GM12878 (cell line): ENCODE measurements at regions not wholly inside any gene's neighbourhood (a gene's known extent, or its start where the extent isn't known, plus 50 kb on each side); places are given as distances from the start of the nearest gene placed in this dataset.

Source experiments
- ATAC-seq: fragments of 200-7000 bp; cut with Tn5 transposase; 3 replicates; pipeline ENCODE4 v1.9.1; 2020; ENCODE audit warnings: mild to moderate bottlenecking, moderate library complexity
- BruUV-seq: library from RNA; stranded (reverse); fragments of 400-500 nt; replicated peaks from 2 replicates; lab custom pipeline; 2021; lab: Mats Ljungman, UMichigan
- CTCF ChIA-PET: fragments of 300-600 bp; sonication (Branson Sonifier 250); formaldehyde crosslinking; extraction: SDS; loops from one replicate; lab custom pipeline; 2021; ENCODE audit warnings: inconsistent platforms; lab: Yijun Ruan, JAX
- POLR2A ChIA-PET: fragments of 350-600 bp; formaldehyde crosslinking; extraction: SDS; loops from one replicate; lab custom pipeline; 2021; ENCODE audit warnings: inconsistent platforms; lab: Charles Lee
- RAD21 ChIA-PET: fragments of 300-600 bp; sonication (Branson Sonifier 250); formaldehyde crosslinking; loops from one replicate; lab custom pipeline; 2023; ENCODE audit warnings: antibody characterized with exemption; ENCODE audit not compliant: unreplicated experiment; lab: Charles Lee
- SMC1A ChIA-PET: fragments of 300-600 bp; sonication (Branson Sonifier 250); formaldehyde crosslinking; loops from one replicate; lab custom pipeline; 2023; ENCODE audit not compliant: unreplicated experiment, uncharacterized antibody; lab: Charles Lee
- DNase-seq: peaks from one replicate; pipeline ENCODE4 v3.0.0-alpha.2; 2011; ENCODE audit warnings: low read depth, low spot score
- FAIRE-seq: peaks from 3 replicates; lab custom pipeline; 2011; peaks lifted over from hg19 to GRCh38; lab: Jason Lieb, UNC
- H2AFZ ChIP-seq: 2 replicates; pipeline ENCODE4 v1.6.0; 2011; ENCODE audit warnings: low read depth, low read length, control low read depth; ENCODE audit not compliant: control insufficient read depth
- H3K27ac ChIP-seq: 2 replicates; pipeline ENCODE4 v1.5.1; 2011; ENCODE audit warnings: control low read depth; ENCODE audit not compliant: control insufficient read depth, insufficient read depth
- H3K27me3 ChIP-seq, 2 experiments: replicated peaks in 1 of 2; 2 replicates each; pipeline versions ENCODE4 v1.6.0 to v1.6.1; 2011; ENCODE audit warnings: low read length in 1 of 2; ENCODE audit not compliant: control insufficient read depth in 2 of 2, insufficient read depth in 2 of 2
- H3K36me3 ChIP-seq, 2 experiments: 2 replicates each; pipeline ENCODE4 v1.5.1; 2011; ENCODE audit warnings: low read length in 1 of 2; ENCODE audit not compliant: control insufficient read depth in 2 of 2, insufficient read depth in 2 of 2
- H3K4me1 ChIP-seq: 2 replicates; pipeline ENCODE4 v1.6.1; 2011; ENCODE audit warnings: mild to moderate bottlenecking, low read length, moderate library complexity, mixed read lengths; ENCODE audit not compliant: control insufficient read depth, insufficient read depth
- H3K4me2 ChIP-seq: 2 replicates; pipeline ENCODE4 v1.6.0; 2011; ENCODE audit warnings: control low read depth; ENCODE audit not compliant: control insufficient read depth, insufficient read depth
- H3K4me3 ChIP-seq: fragments of 200-600 bp; sonication (generic); 2 replicates; pipeline ENCODE4 v1.5.1; 2016
- H3K79me2 ChIP-seq: 2 replicates; pipeline ENCODE4 v1.6.0; 2011; ENCODE audit warnings: low read length; ENCODE audit not compliant: control insufficient read depth, insufficient read depth
- H3K9ac ChIP-seq: 2 replicates; pipeline ENCODE4 v1.8.0; 2011; ENCODE audit warnings: low read length, control low read depth, mixed read lengths; ENCODE audit not compliant: control insufficient read depth, insufficient read depth
- H3K9me3 ChIP-seq: replicated peaks from 3 replicates; pipeline ENCODE4 v1.5.1; 2011; ENCODE audit warnings: mild to moderate bottlenecking, low read length; ENCODE audit not compliant: control insufficient read depth, insufficient read depth
- H4K20me1 ChIP-seq: 2 replicates; pipeline ENCODE4 v1.6.0; 2011; ENCODE audit not compliant: control insufficient read depth, insufficient read depth
- CHD4 ChIP-seq: fragments of 200-600 bp; sonication (generic); IDR thresholded peaks from 2 replicates; pipeline ENCODE4 v1.6.1; 2016; ENCODE audit warnings: mild to moderate bottlenecking
- EGR1 ChIP-seq, 2 experiments: IDR thresholded peaks; 1 replicate in 1 of 2; 2 replicates in 1 of 2; pipeline ENCODE4 v1.6.1; 2011 to 2012; ENCODE audit warnings: low read depth in 2 of 2, low read length in 2 of 2, borderline replicate concordance in 1 of 2, mild to moderate bottlenecking in 1 of 2, moderate library complexity in 1 of 2
- EP300 ChIP-seq, 2 experiments: fragments of 150-350 bp in 1 of 2; IDR thresholded peaks; 2 replicates each; pipeline ENCODE4 v1.6.1; 2011 to 2012; ENCODE audit warnings: low read depth in 2 of 2, low read length in 2 of 2, borderline replicate concordance in 1 of 2, improper control_type of control experiment in 1 of 2, inconsistent platforms in 1 of 2; ENCODE audit not compliant: control insufficient read depth in 1 of 2
- JUND ChIP-seq: IDR thresholded peaks from 2 replicates; pipeline ENCODE4 v1.6.1; 2012; ENCODE audit warnings: low read depth, mild to moderate bottlenecking, low read length, improper control_type of control experiment, moderate library complexity
- RBBP5 ChIP-seq: fragments of 200-600 bp; sonication (generic); conservative IDR thresholded peaks from 2 replicates; pipeline ENCODE4 v1.6.1; 2016
- SP1 ChIP-seq: IDR thresholded peaks from one replicate; pipeline ENCODE4 v1.6.1; 2011; ENCODE audit warnings: low read depth, low read length
- SREBF1 ChIP-seq: IDR thresholded peaks from 2 replicates; pipeline ENCODE4 v1.6.1; 2012; ENCODE audit warnings: mild to moderate bottlenecking, low read length
- SRF ChIP-seq, 2 experiments: IDR thresholded peaks; 2 replicates each; pipeline ENCODE4 v1.6.1; 2011; ENCODE audit warnings: low read depth in 2 of 2, low read length in 2 of 2, mild to moderate bottlenecking in 1 of 2, moderate library complexity in 1 of 2
- SUZ12 ChIP-seq: fragments of 200-600 bp; sonication (generic); IDR thresholded peaks from one replicate; pipeline ENCODE4 v1.6.1; 2018; ENCODE audit warnings: antibody characterized with exemption, mild to moderate bottlenecking; ENCODE audit not compliant: unreplicated experiment
- TAF1 ChIP-seq: IDR thresholded peaks from 2 replicates; pipeline ENCODE4 v1.6.1; 2011; ENCODE audit warnings: mild to moderate bottlenecking, low read depth, low read length, borderline replicate concordance
- WGBS: methylation state at CpG from one replicate; pipeline ENCODE4 v1.1.6; 2016; ENCODE audit warnings: low lambda C conversion rate; ENCODE audit not compliant: insufficient replicate concordance, insufficient coverage; ENCODE audit errors: missing lambda C conversion rate; 5-methylcytosine and 5-hydroxymethylcytosine counted together
- in situ Hi-C: fragments of 300-500 bp; cut with MboI; formaldehyde crosslinking; loops from 9 replicates; pipeline ENCODE4 v1.14.3; 2018; ENCODE audit warnings: mixed read lengths
- intact Hi-C: fragments of 100-400 bp; cut with micrococcal nuclease; formaldehyde crosslinking; loops from one replicate; pipeline ENCODE4 v1.14.2; 2022; ENCODE audit not compliant: unreplicated experiment
- TF ChIP-seq, protein P1 (sequence below): fragments of 450-650 bp; formaldehyde crosslinking; IDR thresholded peaks from 2 replicates; pipeline ENCODE4 v1.4.0; 2022; ENCODE audit warnings: mild to moderate bottlenecking, moderate library complexity
- TF ChIP-seq, protein P2 (sequence below): IDR thresholded peaks from 2 replicates; pipeline ENCODE4 v1.6.1; 2011; ENCODE audit warnings: mild to moderate bottlenecking, low read depth, low read length, moderate library complexity; ENCODE audit not compliant: insufficient replicate concordance
- TF ChIP-seq, protein P3 (sequence below): IDR thresholded peaks from 2 replicates; pipeline ENCODE4 v1.6.1; 2011; ENCODE audit warnings: borderline replicate concordance, low read depth, mild to moderate bottlenecking, moderate library complexity, mixed read lengths, low read length; ENCODE audit not compliant: insufficient read depth; ENCODE audit errors: extremely low read length
- TF ChIP-seq, protein P4 (sequence below): fragments of 450-650 bp; IDR thresholded peaks from 2 replicates; pipeline ENCODE4 v1.6.1; 2018; ENCODE audit warnings: borderline replicate concordance, mild to moderate bottlenecking; ENCODE audit not compliant: partially characterized antibody

DNA sequence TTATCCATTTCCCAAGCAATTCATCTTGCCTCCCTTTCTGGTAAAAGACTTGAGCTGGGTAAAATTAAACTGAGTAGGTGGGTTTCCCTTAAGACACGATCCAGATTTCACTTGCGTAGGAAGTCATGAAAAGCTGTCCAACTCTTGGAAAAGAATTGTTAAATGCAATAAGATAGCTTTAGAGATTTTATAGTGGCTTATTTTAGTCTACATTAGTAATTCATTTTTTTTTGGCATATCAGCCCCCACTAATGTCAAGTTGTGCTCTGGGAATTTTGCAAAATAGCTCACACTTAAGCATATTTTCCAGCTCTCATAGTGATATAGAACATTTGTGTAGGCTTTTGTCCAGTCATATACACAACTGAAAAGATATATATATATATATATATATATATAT, 344.7 kb upstream of the FIGN start:
- Histone ChIP-seq H3K9ac (no peak overlapping the region), H3K4me3 (no peak overlapping the region), H3K36me3 (no peaks in the 10 kb centered on the region), H4K20me1 (no peaks in the 10 kb centered on the region), H3K9me3 (no peaks in the 10 kb centered on the region), H3K4me1 (no peaks in the 10 kb centered on the region), H3K27ac (no peak overlapping the region), H3K79me2 (no peaks in the 10 kb centered on the region), H3K4me2 (no peak overlapping the region), H3K27me3 (no peaks in the 10 kb centered on the region), H2AFZ (no peak overlapping the region)
- intact Hi-C loops: no loop called here
- TF ChIP-seq, protein P1, sequence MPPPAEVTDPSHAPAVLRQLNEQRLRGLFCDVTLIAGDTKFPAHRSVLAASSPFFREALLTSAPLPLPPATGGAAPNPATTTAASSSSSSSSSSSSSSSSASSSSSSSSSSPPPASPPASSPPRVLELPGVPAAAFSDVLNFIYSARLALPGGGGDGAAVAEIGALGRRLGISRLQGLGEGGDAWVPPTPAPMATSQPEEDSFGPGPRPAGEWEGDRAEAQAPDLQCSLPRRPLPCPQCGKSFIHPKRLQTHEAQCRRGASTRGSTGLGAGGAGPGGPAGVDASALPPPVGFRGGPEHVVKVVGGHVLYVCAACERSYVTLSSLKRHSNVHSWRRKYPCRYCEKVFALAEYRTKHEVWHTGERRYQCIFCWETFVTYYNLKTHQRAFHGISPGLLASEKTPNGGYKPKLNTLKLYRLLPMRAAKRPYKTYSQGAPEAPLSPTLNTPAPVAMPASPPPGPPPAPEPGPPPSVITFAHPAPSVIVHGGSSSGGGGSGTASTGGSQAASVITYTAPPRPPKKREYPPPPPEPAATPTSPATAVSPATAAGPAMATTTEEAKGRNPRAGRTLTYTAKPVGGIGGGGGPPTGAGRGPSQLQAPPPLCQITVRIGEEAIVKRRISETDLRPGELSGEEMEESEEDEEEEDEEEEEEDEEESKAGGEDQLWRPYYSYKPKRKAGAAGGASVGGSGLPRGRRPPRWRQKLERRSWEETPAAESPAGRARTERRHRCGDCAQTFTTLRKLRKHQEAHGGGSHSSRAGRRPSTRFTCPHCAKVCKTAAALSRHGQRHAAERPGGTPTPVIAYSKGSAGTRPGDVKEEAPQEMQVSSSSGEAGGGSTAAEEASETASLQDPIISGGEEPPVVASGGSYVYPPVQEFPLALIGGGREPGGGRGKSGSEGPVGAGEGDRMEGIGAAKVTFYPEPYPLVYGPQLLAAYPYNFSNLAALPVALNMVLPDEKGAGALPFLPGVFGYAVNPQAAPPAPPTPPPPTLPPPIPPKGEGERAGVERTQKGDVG (CRISPR knock-in tag): no peak
- TF ChIP-seq SUZ12 (no peak), EGR1 (IDR thresholded peaks at IDR 0.05; ENCODE audit: borderline replicate concordance in 1 of 2, low read depth in 2 of 2, low read length in 2 of 2) (no peak), SRF (IDR thresholded peaks at IDR 0.05; ENCODE audit: low read depth in 2 of 2, low read length in 2 of 2) (no peak), JUND (no peak), RBBP5 (no peak), TAF1 (no peak), SREBF1 (no peak), SP1 (no peak), CHD4 (no peak), EP300 (IDR thresholded peaks at IDR 0.05; ENCODE audit: borderline replicate concordance in 1 of 2, control insufficient read depth in 1 of 2, low read depth in 2 of 2, low read length in 2 of 2) (no peak)
- TF ChIP-seq, protein P2, sequence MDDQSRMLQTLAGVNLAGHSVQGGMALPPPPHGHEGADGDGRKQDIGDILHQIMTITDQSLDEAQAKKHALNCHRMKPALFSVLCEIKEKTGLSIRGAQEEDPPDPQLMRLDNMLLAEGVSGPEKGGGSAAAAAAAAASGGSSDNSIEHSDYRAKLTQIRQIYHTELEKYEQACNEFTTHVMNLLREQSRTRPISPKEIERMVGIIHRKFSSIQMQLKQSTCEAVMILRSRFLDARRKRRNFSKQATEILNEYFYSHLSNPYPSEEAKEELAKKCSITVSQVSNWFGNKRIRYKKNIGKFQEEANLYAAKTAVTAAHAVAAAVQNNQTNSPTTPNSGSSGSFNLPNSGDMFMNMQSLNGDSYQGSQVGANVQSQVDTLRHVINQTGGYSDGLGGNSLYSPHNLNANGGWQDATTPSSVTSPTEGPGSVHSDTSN: no peak
- TF ChIP-seq, protein P3, sequence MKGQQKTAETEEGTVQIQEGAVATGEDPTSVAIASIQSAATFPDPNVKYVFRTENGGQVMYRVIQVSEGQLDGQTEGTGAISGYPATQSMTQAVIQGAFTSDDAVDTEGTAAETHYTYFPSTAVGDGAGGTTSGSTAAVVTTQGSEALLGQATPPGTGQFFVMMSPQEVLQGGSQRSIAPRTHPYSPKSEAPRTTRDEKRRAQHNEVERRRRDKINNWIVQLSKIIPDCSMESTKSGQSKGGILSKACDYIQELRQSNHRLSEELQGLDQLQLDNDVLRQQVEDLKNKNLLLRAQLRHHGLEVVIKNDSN: no peak
- TF ChIP-seq, protein P4, sequence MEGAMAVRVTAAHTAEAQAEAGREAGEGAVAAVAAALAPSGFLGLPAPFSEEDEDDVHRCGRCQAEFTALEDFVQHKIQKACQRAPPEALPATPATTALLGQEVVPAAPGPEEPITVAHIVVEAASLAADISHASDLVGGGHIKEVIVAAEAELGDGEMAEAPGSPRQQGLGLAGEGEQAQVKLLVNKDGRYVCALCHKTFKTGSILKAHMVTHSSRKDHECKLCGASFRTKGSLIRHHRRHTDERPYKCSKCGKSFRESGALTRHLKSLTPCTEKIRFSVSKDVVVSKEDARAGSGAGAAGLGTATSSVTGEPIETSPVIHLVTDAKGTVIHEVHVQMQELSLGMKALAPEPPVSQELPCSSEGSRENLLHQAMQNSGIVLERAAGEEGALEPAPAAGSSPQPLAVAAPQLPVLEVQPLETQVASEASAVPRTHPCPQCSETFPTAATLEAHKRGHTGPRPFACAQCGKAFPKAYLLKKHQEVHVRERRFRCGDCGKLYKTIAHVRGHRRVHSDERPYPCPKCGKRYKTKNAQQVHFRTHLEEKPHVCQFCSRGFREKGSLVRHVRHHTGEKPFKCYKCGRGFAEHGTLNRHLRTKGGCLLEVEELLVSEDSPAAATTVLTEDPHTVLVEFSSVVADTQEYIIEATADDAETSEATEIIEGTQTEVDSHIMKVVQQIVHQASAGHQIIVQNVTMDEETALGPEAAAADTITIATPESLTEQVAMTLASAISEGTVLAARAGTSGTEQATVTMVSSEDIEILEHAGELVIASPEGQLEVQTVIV: no peak
- ATAC-seq (no peak), FAIRE-seq (no peak), DNase-seq (no peak)
- no TSS peak for BruUV-seq
- ChIA-PET POLR2A (no interaction called here), CTCF (interaction anchor here (0.9 kb wide), 1 partner anchor 734 kb away, joined by 3 read pairs; no protein-coding TSS in a partner anchor), SMC1A (interaction anchor here (0.8 to 1.2 kb wide), 2 partner anchors 11 to 137 kb away, joined by 3 read pairs; no protein-coding TSS in a partner anchor), RAD21 (no interaction called here)
- in situ Hi-C loops: no loop called here
- 31% methylated on average over 2 of the region's 2 CpGs for WGBS
